ENCODE measurements at regions not wholly inside any gene's neighbourhood (a gene's known extent, or its start where the extent isn't known, plus 50 kb on each side); places are given as distances from the start of the nearest gene placed in this dataset.

- TF ChIP-seq YY1 (IDR thresholded peaks at IDR 0.05; ENCODE audit: insufficient read depth, insufficient read length) (no peak), SUZ12 (IDR thresholded peaks at IDR 0.05; ENCODE audit: extremely low read depth, insufficient read depth, insufficient read length) (no peak), ZNF274 (IDR thresholded peaks at IDR 0.05; ENCODE audit: low read depth, low read length) (no peak)
These were observed 752.4 kb upstream of the SEMA6A start for GRCh38 chr5:117326997-117327396.

Measured in NT2/D1 (cell line).